ENCODE measurements at regions not wholly inside any gene's neighbourhood (a gene's known extent, or its start where the extent isn't known, plus 50 kb on each side); places are given as distances from the start of the nearest gene placed in this dataset.

DNA sequence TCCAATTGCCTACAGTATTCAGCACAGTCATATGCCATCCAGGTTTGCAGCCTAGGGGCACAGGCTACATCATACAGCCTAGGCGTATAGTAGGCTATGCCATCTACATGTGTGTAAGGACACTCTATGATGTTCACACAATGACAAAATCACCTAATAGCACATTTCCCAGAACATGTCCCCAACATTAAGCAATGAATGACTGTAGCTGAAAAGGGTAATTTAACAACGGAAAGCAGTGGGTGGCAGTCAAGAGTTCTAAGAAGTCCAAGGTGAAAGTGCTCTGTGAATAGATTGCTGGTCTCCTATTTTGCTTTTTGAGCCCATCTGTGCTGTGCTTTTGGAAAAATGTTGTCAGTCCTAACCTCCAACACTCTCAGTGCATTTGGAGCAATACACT lies 162.6 kb downstream of the KLF6 start:
- H3K9me3 ChIP-seq: peaks cover 0 to 5% of the 10 kb centered on the region in 2 donors
- ATAC-seq (no peak), DNase-seq (no peak)
- H3K36me3 ChIP-seq: no peaks in the 10 kb centered on the region
- no peaks in the 10 kb centered on the region for H3K27me3 ChIP-seq
- no peaks in the 10 kb centered on the region for H3K4me1 ChIP-seq
- TF ChIP-seq, protein P1, sequence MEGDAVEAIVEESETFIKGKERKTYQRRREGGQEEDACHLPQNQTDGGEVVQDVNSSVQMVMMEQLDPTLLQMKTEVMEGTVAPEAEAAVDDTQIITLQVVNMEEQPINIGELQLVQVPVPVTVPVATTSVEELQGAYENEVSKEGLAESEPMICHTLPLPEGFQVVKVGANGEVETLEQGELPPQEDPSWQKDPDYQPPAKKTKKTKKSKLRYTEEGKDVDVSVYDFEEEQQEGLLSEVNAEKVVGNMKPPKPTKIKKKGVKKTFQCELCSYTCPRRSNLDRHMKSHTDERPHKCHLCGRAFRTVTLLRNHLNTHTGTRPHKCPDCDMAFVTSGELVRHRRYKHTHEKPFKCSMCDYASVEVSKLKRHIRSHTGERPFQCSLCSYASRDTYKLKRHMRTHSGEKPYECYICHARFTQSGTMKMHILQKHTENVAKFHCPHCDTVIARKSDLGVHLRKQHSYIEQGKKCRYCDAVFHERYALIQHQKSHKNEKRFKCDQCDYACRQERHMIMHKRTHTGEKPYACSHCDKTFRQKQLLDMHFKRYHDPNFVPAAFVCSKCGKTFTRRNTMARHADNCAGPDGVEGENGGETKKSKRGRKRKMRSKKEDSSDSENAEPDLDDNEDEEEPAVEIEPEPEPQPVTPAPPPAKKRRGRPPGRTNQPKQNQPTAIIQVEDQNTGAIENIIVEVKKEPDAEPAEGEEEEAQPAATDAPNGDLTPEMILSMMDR (IDR thresholded peaks at IDR 0.05): no peak
- intact Hi-C loops (cut with DNase I): no loop called here
- no peak overlapping the region for H3K4me3 ChIP-seq
- H3K27ac ChIP-seq: no peak overlapping the region

GRCh38 chr10:3620818-3621217 lies 164.2 kb downstream of the KLF6 start:
- TF ChIP-seq, protein P1 (IDR thresholded peaks at IDR 0.05): no peak
- intact Hi-C loops (cut with DNase I): no loop called here
- Histone ChIP-seq H3K27me3 (no peaks in the 10 kb centered on the region), H3K36me3 (no peaks in the 10 kb centered on the region), H3K4me3 (no peak overlapping the region), H3K4me1 (no peaks in the 10 kb centered on the region), H3K27ac (no peak overlapping the region), H3K9me3 (peaks cover 0 to 5% of the 10 kb centered on the region in 2 donors)
- DNase-seq (no peak), ATAC-seq (no peak)

GRCh38 chr10:3619241-3619640 lies 165.8 kb downstream of the KLF6 start:
- H3K27ac ChIP-seq: no peak overlapping the region
- no peaks in the 10 kb centered on the region for H3K36me3 ChIP-seq
- H3K27me3 ChIP-seq: no peaks in the 10 kb centered on the region
- no peak for ATAC-seq
- H3K4me3 ChIP-seq: no peak overlapping the region
- no peaks in the 10 kb centered on the region for H3K4me1 ChIP-seq
- intact Hi-C loops (cut with DNase I): no loop called here
- H3K9me3 ChIP-seq: peaks cover 0 to 5% of the 10 kb centered on the region in 2 donors
- no peak for DNase-seq
- TF ChIP-seq, protein P1 (IDR thresholded peaks at IDR 0.05): no peak

GRCh38 chr10:3616880-3617279 lies 168.1 kb downstream of the KLF6 start:
- peaks cover 0 to 13% of the 10 kb centered on the region in 2 donors for H3K9me3 ChIP-seq
- no peak for ATAC-seq
- no peak overlapping the region for H3K27ac ChIP-seq
- no peak overlapping the region for H3K4me3 ChIP-seq
- DNase-seq: no peak
- H3K4me1 ChIP-seq: no peaks in the 10 kb centered on the region
- H3K27me3 ChIP-seq: no peaks in the 10 kb centered on the region
- TF ChIP-seq, protein P1 (IDR thresholded peaks at IDR 0.05): no peak
- H3K36me3 ChIP-seq: no peaks in the 10 kb centered on the region
- intact Hi-C loops (cut with DNase I): no loop called here

- TF ChIP-seq, protein P1 (IDR thresholded peaks at IDR 0.05): no peak
- intact Hi-C loops (cut with DNase I): no loop called here
- ATAC-seq (no peak), DNase-seq (no peak)
- Histone ChIP-seq H3K9me3 (peaks cover 0 to 18% of the 10 kb centered on the region in 2 donors), H3K27ac (no peak overlapping the region), H3K4me3 (no peak overlapping the region), H3K36me3 (no peaks in the 10 kb centered on the region), H3K27me3 (no peaks in the 10 kb centered on the region), H3K4me1 (no peaks in the 10 kb centered on the region)
Observed at GRCh38 chr10:3613318-3613717, 171.7 kb downstream of the KLF6 start.
